GM19240 (cell line): ENCODE measurements at regions not wholly inside any gene's neighbourhood (a gene's known extent, or its start where the extent isn't known, plus 50 kb on each side); places are given as distances from the start of the nearest gene placed in this dataset.

Source experiments
- DNase-seq: peaks from one replicate; pipeline ENCODE4 v3.0.0; 2011; ENCODE audit warnings: low spot score; ENCODE audit not compliant: insufficient read length

GRCh38 chr2:16125614-16126516 is 185.5 kb downstream of the MYCN start:
- no peak for DNase-seq

DNA sequence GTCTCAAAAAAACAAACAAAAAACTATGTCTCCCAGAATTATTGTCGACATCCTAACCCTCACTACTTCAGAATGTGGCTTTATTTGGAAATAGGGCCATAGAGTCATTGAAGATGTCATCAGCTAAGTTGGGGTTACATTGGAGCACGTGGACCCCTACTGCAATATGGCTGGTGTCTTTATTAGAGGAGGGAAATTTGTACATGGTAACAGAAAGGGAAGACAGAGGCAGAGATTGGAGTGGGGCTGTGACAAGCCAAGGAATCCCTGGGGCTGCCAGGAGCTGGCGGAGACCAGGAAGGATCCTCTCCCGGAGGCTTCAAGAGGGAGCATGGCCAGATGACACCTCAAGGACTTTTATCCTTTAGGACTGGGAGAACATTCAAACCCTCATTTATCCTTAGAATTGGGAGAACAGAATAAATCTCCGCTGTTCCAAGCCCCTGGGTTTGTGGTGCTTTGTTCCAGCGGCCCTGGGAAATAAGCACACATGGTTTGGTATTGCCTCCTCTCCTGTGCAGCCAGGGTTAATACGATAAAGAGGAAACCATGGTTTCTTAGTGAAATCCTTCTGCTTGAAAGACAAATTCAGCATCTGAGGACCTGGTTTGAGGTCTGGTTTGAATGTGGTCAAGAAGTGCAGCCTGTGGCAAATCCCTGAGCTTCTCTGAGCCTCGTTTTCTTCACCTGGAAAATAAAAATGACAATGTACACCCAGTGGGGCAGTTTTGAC is 184.7 kb downstream of the MYCN start:
- DNase-seq: no peak

DNA sequence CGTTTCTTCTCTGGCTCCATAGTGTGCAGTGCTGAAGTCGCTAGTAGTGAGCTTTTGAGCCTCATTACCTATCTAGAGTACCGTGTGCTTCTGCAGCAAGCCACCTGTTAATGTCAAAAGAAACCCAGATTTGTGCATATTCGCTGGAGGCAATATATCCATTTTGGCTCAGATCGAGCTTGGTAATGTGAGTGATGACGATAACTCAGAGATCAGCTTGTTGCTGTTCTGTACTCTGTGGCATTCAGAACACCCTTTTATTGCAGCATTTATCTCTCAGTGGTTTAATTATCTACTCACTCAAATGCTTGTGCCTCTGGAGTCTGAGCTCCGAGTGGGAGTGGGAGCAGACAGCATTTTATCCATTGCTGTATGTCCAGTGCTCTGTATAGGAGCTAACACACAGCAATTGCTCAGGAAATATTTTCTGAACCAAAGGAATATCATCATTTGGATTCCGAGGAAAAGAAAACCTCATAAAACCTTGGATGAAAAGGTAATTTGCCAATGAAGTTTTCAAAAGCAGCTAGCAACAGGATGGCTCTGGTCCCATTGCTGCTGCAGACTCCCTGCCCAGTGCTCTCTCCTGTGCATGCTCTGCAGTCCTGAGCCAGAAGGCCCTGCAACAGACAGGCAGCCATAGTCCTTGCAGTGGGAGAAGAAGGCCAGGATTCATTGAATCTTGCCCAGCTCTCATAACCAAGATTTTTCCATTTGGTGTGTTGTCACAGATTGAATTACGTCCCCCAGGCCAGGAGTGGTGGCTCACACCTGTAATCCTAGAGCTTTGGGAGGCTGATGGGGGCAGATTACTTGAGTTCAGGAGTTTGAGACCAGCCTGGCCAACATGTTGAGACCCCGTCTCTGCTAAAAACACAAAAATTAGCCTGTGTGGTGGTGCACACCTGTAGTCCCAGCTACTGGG is 183.8 kb downstream of the MYCN start:
- DNase-seq: no peak

- DNase-seq: no peak
These were observed 183.1 kb downstream of the MYCN start for GRCh38 chr2:16123421-16123820.

GRCh38 chr2:16122556-16122955 is 182.2 kb downstream of the MYCN start:
- no peak for DNase-seq

DNA sequence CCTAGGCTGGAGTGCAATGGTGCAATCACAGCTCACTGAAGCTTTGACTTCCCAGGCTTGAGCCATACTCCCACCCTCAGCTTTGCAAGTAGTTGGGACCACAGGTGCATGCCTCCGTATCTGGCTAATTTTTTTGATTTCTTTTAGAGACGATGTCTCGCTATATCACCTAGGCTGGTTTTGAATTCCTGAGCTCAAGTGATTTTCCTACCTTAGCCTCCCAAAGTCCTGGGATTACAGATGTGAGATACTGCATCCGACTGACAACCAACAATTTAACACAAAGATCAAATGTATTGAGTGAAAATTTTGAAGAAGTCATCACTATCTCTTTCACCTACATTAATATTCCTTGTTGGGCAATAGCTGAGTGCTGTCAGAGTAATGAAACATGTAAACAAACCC is 181.6 kb downstream of the MYCN start:
- DNase-seq: no peak

- no peak for DNase-seq
These were observed 181.1 kb downstream of the MYCN start for GRCh38 chr2:16121231-16121985.

- DNase-seq: no peak
These were observed 180.3 kb downstream of the MYCN start for GRCh38 chr2:16120591-16121180.

GRCh38 chr2:16119741-16120140 is 179.4 kb downstream of the MYCN start:
- no peak for DNase-seq

DNA sequence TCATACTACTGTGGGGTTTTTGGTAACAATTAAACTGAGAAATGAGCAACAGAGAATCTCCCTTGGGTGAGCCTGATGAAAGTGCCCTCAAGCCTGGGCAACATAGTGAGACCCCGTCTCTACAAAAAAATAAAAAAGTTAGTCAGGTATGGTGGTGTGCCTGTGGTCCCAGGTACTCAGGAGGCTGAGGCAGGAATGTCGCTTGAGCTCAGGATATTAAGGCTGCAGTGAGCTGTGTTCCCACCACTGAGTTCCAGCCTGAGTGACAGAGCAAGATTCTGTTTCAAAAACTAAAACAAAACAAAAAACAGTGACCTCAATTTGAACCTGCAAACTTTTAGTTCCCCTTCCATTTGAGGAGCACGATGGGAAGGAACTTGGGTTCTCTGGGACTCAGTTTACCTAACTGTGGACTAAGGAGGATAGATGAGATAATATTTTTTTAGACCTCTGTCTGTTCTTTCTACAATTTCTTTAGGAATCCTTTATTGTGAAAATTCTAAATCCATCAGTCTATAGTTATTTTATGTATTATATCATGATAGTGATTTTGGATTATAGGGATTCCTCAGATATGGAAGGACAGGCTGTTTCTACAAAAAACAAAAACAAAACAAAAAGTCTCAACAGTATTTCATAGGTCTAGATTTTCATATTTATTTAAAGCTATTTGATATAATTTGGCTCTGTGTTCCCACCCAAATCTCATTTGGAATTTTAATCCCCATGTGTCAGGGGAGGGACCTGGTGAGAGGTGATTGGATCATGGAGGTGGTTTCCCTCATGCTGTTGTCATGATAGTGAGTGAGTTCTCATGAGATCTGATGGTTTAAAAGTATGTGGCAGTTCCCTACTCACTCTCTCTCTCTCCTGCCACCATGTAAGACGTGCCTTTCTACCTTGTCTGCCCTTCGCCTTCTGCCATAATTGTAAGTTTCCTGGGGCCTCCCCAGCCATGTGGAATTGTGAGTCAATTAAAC is 178.6 kb downstream of the MYCN start:
- no peak for DNase-seq

- no peak for DNase-seq
These were observed 177.7 kb downstream of the MYCN start for GRCh38 chr2:16117791-16118610.

GRCh38 chr2:16117021-16117700 is 176.8 kb downstream of the MYCN start:
- no peak for DNase-seq

DNA sequence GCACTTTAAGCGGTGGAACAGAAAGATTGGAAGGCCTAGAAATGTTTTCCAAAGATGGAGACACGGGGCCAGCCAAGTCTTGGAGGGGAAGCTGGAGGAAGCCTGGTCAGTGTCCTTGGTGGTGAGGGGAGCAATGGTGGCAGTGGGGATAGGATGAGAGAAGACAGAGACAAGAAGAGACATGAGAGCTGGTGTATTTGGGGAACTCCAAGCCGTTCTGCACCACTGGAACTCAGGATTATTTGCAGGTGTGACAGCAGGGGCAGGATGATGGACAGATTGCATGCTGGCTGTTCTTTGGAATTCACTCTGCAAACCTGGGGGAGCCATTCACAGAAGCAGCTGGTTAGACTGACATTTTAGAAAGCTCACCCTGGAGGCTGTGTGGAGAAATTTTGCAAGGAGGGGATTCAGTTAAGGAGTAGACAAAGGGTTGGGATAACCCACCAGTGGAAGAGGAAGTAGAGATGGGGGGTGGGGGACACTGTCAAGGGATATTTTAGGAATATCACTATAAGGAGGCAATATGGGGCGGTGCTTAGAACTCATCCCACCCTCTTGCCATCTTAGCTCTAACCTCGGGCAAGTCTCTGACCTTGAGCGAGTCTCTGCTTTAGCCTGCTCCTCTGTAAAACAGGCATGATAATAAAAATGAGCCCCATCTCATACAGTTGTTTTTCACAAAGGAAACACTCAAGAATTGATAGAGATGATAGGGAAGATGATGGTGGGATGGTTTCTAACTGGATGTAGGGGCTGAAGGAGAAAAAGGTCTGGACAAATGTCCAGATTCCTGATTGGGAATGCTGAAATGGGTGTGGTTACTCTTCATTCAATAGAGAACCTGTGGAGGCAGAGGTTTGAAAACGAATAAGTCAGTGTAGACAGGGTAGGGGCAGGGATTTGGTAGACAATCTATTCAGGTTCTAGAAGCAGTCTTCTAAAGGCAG is 175.8 kb downstream of the MYCN start:
- DNase-seq: no peak

DNA sequence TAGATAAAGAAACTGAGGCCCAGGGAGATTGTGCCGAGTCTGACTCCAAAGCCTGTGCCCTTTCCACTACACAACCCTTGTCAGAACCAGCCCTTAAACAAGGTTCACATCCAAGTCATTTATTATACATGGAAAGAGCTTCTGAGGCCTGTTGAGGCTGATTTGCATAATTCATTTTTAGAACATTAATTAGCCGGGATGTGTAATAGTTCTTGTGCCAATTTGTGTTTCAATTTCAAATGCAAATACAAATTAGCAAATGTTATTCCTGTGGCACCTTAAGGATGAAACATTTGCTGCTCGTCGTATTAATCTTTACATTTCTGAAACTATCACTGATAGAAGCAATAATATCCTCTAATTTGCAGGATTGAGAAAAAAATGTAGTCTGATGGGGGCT is 174.9 kb downstream of the MYCN start:
- DNase-seq: no peak

DNA sequence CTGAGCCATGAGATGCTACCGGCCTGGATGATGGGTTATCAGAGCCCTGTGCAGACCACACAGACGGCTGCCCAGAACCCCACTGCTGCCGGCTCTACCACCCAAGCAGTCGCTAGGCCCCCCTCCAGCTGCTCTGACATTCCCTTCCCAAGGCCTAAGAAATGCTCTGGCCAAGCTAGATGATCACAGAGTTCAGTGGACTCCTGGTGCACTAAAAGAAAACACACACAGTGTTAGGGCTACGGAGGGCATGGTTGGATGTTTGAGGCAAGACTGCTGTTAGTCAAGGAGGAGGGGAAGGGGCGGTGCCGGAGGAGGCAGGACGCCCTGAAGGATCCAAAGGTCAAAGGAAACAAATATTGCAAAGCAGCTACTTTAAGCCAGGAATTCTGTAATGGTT is 174.5 kb downstream of the MYCN start:
- DNase-seq: no peak

GRCh38 chr2:16114070-16114469 is 173.7 kb downstream of the MYCN start:
- DNase-seq: no peak

DNA sequence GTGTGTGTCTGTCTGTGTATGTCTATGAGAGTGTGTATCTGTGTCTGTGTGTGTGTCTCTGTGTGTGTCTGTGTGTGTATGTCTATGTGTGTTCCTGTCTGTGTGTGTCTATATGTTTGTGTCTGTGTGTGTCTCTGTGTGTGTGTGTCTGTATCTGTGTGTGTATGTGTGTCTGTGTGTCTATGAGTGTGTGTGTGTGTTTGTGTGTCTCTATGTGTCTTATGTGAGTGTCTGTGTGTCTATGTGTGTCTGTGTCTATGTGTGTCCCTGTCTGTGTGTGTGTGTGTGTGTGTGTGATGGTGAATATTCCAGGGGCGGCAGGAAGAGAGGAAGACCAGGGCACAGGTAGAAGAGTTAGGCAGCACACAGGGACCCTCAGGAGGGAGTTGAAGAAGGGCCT is 173.2 kb downstream of the MYCN start:
- DNase-seq: no peak
